Esophagus muscularis mucosa (tissue), 4 donors: ENCODE measurements at regions not wholly inside any gene's neighbourhood (a gene's known extent, or its start where the extent isn't known, plus 50 kb on each side); places are given as distances from the start of the nearest gene placed in this dataset.

Source experiments
- DNase-seq: peaks from one replicate; pipeline ENCODE4 v3.0.0-alpha.2; 2017; ENCODE audit errors: extremely low spot score
- H3K27ac ChIP-seq, 4 donors: fragments of 200-600 bp; sonication (generic); replicated peaks in 1 of 4; 1 replicate in 3 of 4; 2 replicates in 1 of 4; pipeline ENCODE4 v1.5.1; 2016 to 2019; ENCODE audit warnings: mild to moderate bottlenecking in 1 of 4
- H3K27me3 ChIP-seq, 4 donors: fragments of 200-600 bp; sonication (generic); one replicate each; pipeline versions ENCODE4 v1.5.1 to v1.6.0; 2016 to 2019
- H3K36me3 ChIP-seq, 4 donors: fragments of 200-600 bp; sonication (generic); one replicate each; pipeline ENCODE4 v1.5.1; 2016 to 2019
- H3K4me1 ChIP-seq, 4 donors: fragments of 200-600 bp; sonication (generic); one replicate each; pipeline ENCODE4 v1.5.1; 2016 to 2019
- H3K4me3 ChIP-seq, 4 donors: fragments of 200-600 bp; sonication (generic); 1 replicate in 2 of 4; 2 replicates in 2 of 4; pipeline ENCODE4 v1.5.1; 2016 to 2019; ENCODE audit warnings: mild to moderate bottlenecking in 4 of 4, moderate library complexity in 1 of 4
- H3K9me3 ChIP-seq, 4 donors: fragments of 200-600 bp; sonication (generic); 1 replicate in 3 of 4; 2 replicates in 1 of 4; pipeline ENCODE4 v1.5.1; 2016 to 2019
- CTCF ChIP-seq, 3 experiments: fragments of 200-600 bp in 2 of 3; fragments of 450-650 bp in 1 of 3; sonication (generic) in 2 of 3; IDR thresholded peaks; one replicate each; pipeline ENCODE4 v1.5.1; 2017 to 2019; ENCODE audit warnings: antibody characterized with exemption in 3 of 3, mild to moderate bottlenecking in 2 of 3, moderate library complexity in 1 of 3
- EP300 ChIP-seq: sonication (generic); formaldehyde crosslinking; IDR thresholded peaks from one replicate; pipeline ENCODE4 v1.6.1; 2017; ENCODE audit warnings: antibody characterized with exemption
- POLR2A ChIP-seq: fragments of 450-650 bp; IDR thresholded peaks from one replicate; pipeline ENCODE4 v1.6.1; 2017; ENCODE audit warnings: antibody characterized with exemption, moderate library complexity, mild to moderate bottlenecking, low read depth
- POLR2AphosphoS5 ChIP-seq, 2 donors: sonication (generic); formaldehyde crosslinking; IDR thresholded peaks; one replicate each; pipeline ENCODE4 v1.6.1; 2017; ENCODE audit warnings: antibody characterized with exemption in 2 of 2
- WGBS: methylation state at CpG from one replicate; pipeline ENCODE4 v1.1.5; 2018; 5-methylcytosine and 5-hydroxymethylcytosine counted together
- intact Hi-C: fragments of 100-400 bp; cut with DNase I; formaldehyde crosslinking; loops from one replicate; pipeline ENCODE4 v1.15.1; 2023

GRCh38 chr12:131378176-131378842 lies 332.6 kb upstream of the SFSWAP start:
- Histone ChIP-seq H3K27ac (no peak overlapping the region), H3K27me3 (peaks cover 0 to 62% (median 0%) of the 10 kb centered on the region in 4 donors), H3K4me1 (no peaks in the 10 kb centered on the region), H3K4me3 (no peak overlapping the region), H3K9me3 (no peaks in the 10 kb centered on the region), H3K36me3 (no peaks in the 10 kb centered on the region)
- no peak for TF ChIP-seq POLR2A
- TF ChIP-seq CTCF (IDR thresholded peaks at IDR 0.05), result no peak
- no peak for TF ChIP-seq POLR2AphosphoS5 (IDR thresholded peaks at IDR 0.05)
- no peak for TF ChIP-seq EP300
- intact Hi-C loops, result no loop called here
- DNase-seq, result no peak
- WGBS, result 79% methylated on average over 21 of the region's 29 CpGs

GRCh38 chr12:131378861-131379665 lies 331.8 kb upstream of the SFSWAP start:
- no peak overlapping the region for H3K27ac ChIP-seq
- DNase-seq, result no peak
- 84% methylated on average over 15 of the region's 31 CpGs for WGBS
- H3K36me3 ChIP-seq, result no peaks in the 10 kb centered on the region
- no peaks in the 10 kb centered on the region for H3K4me1 ChIP-seq
- no peaks in the 10 kb centered on the region for H3K9me3 ChIP-seq
- intact Hi-C loops, result no loop called here
- no peak overlapping the region for H3K4me3 ChIP-seq
- H3K27me3 ChIP-seq, result peaks cover 0 to 70% (median 0%) of the 10 kb centered on the region in 4 donors
- TF ChIP-seq EP300 (no peak), POLR2AphosphoS5 (IDR thresholded peaks at IDR 0.05) (no peak), CTCF (IDR thresholded peaks at IDR 0.05) (no peak), POLR2A (no peak)

GRCh38 chr12:131379738-131380137 lies 331.2 kb upstream of the SFSWAP start:
- TF ChIP-seq EP300 (no peak), POLR2AphosphoS5 (IDR thresholded peaks at IDR 0.05) (no peak), POLR2A (no peak), CTCF (IDR thresholded peaks at IDR 0.05) (no peak)
- Histone ChIP-seq H3K27me3 (peaks cover 0 to 76% (median 0%) of the 10 kb centered on the region in 4 donors), H3K36me3 (no peaks in the 10 kb centered on the region), H3K9me3 (no peaks in the 10 kb centered on the region), H3K4me1 (no peaks in the 10 kb centered on the region), H3K4me3 (no peak overlapping the region), H3K27ac (no peak overlapping the region)
- DNase-seq, result no peak
- 47% methylated on average over 11 of the region's 12 CpGs for WGBS
- intact Hi-C loops, result no loop called here

GRCh38 chr12:131380220-131380964 lies 330.5 kb upstream of the SFSWAP start:
- H3K4me1 ChIP-seq, result no peaks in the 10 kb centered on the region
- no peak overlapping the region for H3K4me3 ChIP-seq
- H3K27me3 ChIP-seq, result peaks cover 0 to 81% (median 0%) of the 10 kb centered on the region in 4 donors
- no peaks in the 10 kb centered on the region for H3K9me3 ChIP-seq
- no peaks in the 10 kb centered on the region for H3K36me3 ChIP-seq
- H3K27ac ChIP-seq, result no peak overlapping the region
- whole genome bisulfite sequencing, result 57% methylated on average over 21 of the region's 28 CpGs
- intact Hi-C loops, result no loop called here
- no peak for DNase-seq
- no peak for TF ChIP-seq CTCF (IDR thresholded peaks at IDR 0.05)
- TF ChIP-seq POLR2AphosphoS5 (IDR thresholded peaks at IDR 0.05), result no peak
- no peak for TF ChIP-seq EP300
- no peak for TF ChIP-seq POLR2A
